NCI-H2081 (cell line): ENCODE measurements at regions not wholly inside any gene's neighbourhood (a gene's known extent, or its start where the extent isn't known, plus 50 kb on each side); places are given as distances from the start of the nearest gene placed in this dataset.

Experiments
- DNase-seq, 2 experiments: peaks; one replicate each; lab custom pipeline; 2025; lab: John Stamatoyannopoulos, UW

- DNase-seq = no peak
Measured at GRCh38 chr18:56083523-56084287, 495.7 kb upstream of the TCF4 start.

GRCh38 chr18:56083097-56083521, 495.1 kb upstream of the TCF4 start:
- no peak for DNase-seq

- no peak for DNase-seq
Measured at GRCh38 chr18:56076723-56077122, 488.7 kb upstream of the TCF4 start.

- no peak for DNase-seq
Measured at GRCh38 chr18:56068701-56069100, 480.7 kb upstream of the TCF4 start.

GRCh38 chr18:56067969-56068671, 480.1 kb upstream of the TCF4 start:
- no peak for DNase-seq

- DNase-seq = no peak
Measured at GRCh38 chr18:56067214-56067894, 479.4 kb upstream of the TCF4 start.

- no peak for DNase-seq
Measured at GRCh38 chr18:56066524-56067213, 478.7 kb upstream of the TCF4 start.

GRCh38 chr18:56065086-56065485, 477.1 kb upstream of the TCF4 start:
- no peak for DNase-seq

GRCh38 chr18:56062931-56063330, 474.9 kb upstream of the TCF4 start:
- no peak for DNase-seq

- DNase-seq = no peak
Measured at GRCh38 chr18:56060967-56061541, 473.1 kb upstream of the TCF4 start.

GRCh38 chr18:56052202-56052601, 464.2 kb upstream of the TCF4 start:
- DNase-seq = no peak

- no peak for DNase-seq
Measured at GRCh38 chr18:56044239-56044638, 456.2 kb upstream of the TCF4 start.

GRCh38 chr18:56043641-56044061, 455.7 kb upstream of the TCF4 start:
- DNase-seq = no peak

GRCh38 chr18:56042915-56043536, 455.0 kb upstream of the TCF4 start:
- DNase-seq = no peak

GRCh38 chr18:56038171-56039030, 450.4 kb upstream of the TCF4 start:
- DNase-seq = no peak

- DNase-seq = no peak
Measured at GRCh38 chr18:56036741-56037140, 448.7 kb upstream of the TCF4 start.

GRCh38 chr18:56035546-56035945, 447.6 kb upstream of the TCF4 start:
- no peak for DNase-seq

GRCh38 chr18:56034949-56035348, 447.0 kb upstream of the TCF4 start:
- no peak for DNase-seq

- no peak for DNase-seq
Measured at GRCh38 chr18:56030060-56030459, 442.1 kb upstream of the TCF4 start.

- no peak for DNase-seq
Measured at GRCh38 chr18:56028514-56028913, 440.5 kb upstream of the TCF4 start.

GRCh38 chr18:56026509-56026908, 438.5 kb upstream of the TCF4 start:
- DNase-seq = no peak
